ENCODE measurements at regions not wholly inside any gene's neighbourhood (a gene's known extent, or its start where the extent isn't known, plus 50 kb on each side); places are given as distances from the start of the nearest gene placed in this dataset.

GRCh38 chr2:118254116-118254515 lies 165.8 kb downstream of the INSIG2 start:
- DNase-seq, result no peak
- no peak for ATAC-seq (ENCODE audit: poor library complexity)
- intact Hi-C loops (cut with DNase I), result no loop called here

- intact Hi-C loops (cut with DNase I), result no loop called here
- ATAC-seq (ENCODE audit: poor library complexity), result peak; percentile 69
- DNase-seq, result no peak
These were observed 163.2 kb downstream of the INSIG2 start for GRCh38 chr2:118251427-118251826.

- ATAC-seq (ENCODE audit: poor library complexity) (no peak), DNase-seq (no peak)
- intact Hi-C loops (cut with DNase I), result no loop called here
These were observed 162.2 kb downstream of the INSIG2 start for GRCh38 chr2:118250463-118250862.

GRCh38 chr2:118250001-118250400 lies 161.7 kb downstream of the INSIG2 start:
- DNase-seq (no peak), ATAC-seq (ENCODE audit: poor library complexity) (no peak)
- intact Hi-C loops (cut with DNase I), result no loop called here

GRCh38 chr2:118249531-118249930 lies 161.3 kb downstream of the INSIG2 start:
- DNase-seq (no peak), ATAC-seq (ENCODE audit: poor library complexity) (no peak)
- intact Hi-C loops (cut with DNase I), result no loop called here

DNA sequence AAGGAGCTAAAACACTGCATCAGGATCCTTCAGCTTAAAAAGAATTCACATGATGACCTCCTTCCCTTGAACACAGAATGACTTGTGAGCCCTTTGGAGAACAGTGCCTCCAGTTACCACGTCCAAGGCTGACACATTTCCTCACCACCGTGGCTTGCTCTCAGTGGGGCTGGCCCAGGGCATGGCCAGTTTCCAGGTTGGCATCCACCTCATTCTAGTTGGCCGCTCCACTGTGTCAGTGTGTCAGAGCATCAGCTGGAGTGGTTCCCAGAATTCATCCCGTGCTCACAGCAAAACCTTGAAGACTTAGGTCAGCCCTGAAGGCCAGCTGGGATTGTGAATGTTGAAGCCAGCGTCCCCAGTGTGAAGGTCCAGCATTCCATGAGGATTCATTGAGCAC lies 158.5 kb downstream of the INSIG2 start:
- DNase-seq (peak; percentile 55), ATAC-seq (ENCODE audit: poor library complexity) (peak; percentile 75)
- intact Hi-C loops (cut with DNase I), result no loop called here

- intact Hi-C loops (cut with DNase I), result no loop called here
- ATAC-seq (ENCODE audit: poor library complexity), result no peak
- DNase-seq, result no peak
These were observed 157.8 kb downstream of the INSIG2 start for GRCh38 chr2:118246079-118246478.

- intact Hi-C loops (cut with DNase I), result no loop called here
- DNase-seq (no peak), ATAC-seq (ENCODE audit: poor library complexity) (no peak)
These were observed 156.4 kb downstream of the INSIG2 start for GRCh38 chr2:118244686-118245085.

- no peak for ATAC-seq (ENCODE audit: poor library complexity)
- no peak for DNase-seq
- intact Hi-C loops (cut with DNase I), result no loop called here
These were observed 154.8 kb downstream of the INSIG2 start for GRCh38 chr2:118243031-118243430.

DNA sequence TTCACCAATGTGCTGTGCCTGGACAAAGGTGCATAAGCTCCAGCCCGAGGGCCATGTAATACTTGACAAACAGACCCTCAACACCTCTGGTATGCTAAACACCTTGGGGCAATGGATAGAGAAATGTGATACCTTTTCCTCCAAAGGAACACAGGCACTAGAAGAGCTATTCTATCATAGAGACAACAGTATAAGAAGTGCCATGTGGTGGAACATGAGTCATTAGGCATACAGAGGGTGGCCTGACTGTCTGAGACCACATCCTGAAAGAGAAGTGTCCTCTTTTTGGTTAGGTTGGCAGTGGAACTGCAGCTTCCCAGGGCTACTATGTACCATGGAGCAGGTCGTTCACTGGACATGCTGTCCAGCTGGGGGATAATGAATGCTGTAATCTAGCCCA lies 153.9 kb downstream of the INSIG2 start:
- intact Hi-C loops (cut with DNase I), result no loop called here
- DNase-seq (no peak), ATAC-seq (ENCODE audit: poor library complexity) (no peak)

DNA sequence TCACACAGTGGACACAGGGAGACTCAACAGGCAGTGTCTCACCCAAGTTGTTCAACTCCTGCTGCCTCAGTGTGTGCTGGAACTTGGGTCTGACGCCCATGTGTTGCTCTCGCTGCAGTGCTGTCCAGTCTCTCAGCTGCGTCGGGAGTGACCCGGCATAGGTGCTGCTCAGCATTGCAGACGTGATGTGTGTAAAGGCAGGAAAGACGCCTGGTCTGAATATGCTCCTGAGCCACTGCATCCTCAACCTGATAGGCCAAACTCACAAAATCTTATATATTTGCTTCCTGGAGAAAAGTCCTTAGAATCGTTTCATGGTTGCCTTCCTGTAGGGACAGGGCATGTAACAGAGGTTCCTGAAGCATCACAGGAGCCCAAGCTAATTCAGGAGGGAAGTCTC lies 152.9 kb downstream of the INSIG2 start:
- DNase-seq (no peak), ATAC-seq (ENCODE audit: poor library complexity) (no peak)
- intact Hi-C loops (cut with DNase I), result no loop called here

DNA sequence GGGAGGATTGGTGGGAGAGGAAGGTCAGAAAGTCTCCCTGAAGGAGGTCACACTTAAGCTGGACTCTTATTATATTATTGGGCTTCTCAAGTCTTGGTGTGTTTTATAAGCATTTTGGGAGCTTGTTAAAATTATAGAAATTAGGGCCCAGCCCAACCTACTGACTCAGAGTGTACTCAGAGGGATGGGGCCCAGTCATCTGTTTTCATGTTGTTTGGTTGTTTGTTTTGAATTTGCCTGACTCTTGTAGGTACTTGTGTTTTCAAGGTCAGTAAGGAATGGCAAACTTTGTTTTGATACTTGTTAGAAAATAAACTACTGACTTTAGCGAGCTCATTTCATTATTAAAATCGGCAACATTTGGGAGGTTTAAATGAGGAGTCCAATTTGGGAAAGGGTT lies 152.0 kb downstream of the INSIG2 start:
- ATAC-seq (ENCODE audit: poor library complexity), result no peak

GRCh38 chr2:118239284-118239683 lies 151.0 kb downstream of the INSIG2 start:
- ATAC-seq (ENCODE audit: poor library complexity) (no peak), DNase-seq (no peak)
- intact Hi-C loops (cut with DNase I), result no loop called here

More for the DNA sequence above, 152.0 kb downstream of the INSIG2 start:
- DNase-seq, result no peak
- intact Hi-C loops (cut with DNase I), result no loop called here

DNA sequence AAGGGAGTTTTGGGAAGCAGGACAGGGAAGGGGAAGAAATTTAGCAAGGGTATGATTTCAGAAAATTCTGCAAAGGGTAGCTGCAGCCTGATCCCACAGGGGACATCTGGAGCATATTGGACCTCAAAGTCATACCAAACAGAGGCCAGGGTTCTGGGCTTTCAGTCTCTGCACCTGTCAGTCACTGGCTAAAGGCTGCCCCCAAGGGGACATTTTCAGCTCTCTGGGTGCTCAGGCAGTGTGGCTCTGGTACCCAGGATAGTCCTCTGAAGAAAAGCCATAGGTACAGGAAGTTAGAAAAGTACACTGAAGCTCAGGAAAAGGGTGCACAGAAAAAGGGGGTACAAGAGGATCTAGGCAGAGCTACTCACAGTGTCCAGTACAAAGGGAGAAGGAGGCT lies 149.2 kb downstream of the INSIG2 start:
- intact Hi-C loops (cut with DNase I), result no loop called here
- DNase-seq (no peak), ATAC-seq (ENCODE audit: poor library complexity) (no peak)

DNA sequence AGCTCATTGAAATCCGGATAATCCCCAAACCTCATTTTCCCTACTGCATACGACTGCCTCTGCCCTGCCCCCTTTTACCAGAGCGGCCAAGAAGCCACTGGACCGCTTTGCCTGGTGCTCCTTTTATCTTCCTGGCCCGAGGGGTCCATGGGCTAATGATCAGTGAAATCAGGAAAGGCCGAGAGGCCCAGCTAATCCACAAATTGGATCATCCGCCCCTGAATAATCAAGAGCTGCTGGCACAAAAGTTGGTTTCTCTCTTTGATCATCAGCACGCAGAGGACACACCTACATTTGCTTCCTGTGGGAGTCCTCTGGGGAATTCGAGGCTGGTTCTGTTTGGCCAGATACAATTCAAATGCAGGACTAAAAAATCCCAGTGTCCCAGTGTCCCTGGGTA lies 144.5 kb downstream of the INSIG2 start:
- intact Hi-C loops (cut with DNase I), result no loop called here
- ATAC-seq (ENCODE audit: poor library complexity), result no peak
- DNase-seq, result no peak

DNA sequence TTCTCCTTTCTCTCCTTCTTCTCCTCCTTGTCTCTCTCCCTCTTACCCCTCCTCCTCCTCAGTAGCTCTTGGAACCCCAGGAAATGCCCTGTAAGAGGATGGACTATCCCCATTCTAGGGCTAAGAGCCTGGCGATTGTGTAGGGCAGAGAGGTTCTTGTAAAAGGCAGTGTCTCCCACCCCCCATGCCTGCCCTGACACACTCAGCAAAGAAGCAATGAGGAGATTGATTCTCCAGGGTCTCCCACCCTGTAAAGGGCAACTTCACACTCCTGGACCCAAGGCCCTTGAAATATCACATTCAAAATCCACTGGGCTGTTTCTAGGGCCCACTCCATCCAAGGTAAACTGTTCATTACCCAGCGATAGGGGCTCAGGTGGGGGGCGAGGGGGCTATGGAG lies 144.1 kb downstream of the INSIG2 start:
- intact Hi-C loops (cut with DNase I), result no loop called here
- no peak for ATAC-seq (ENCODE audit: poor library complexity)

GRCh38 chr2:118231759-118232158 lies 143.5 kb downstream of the INSIG2 start:
- intact Hi-C loops (cut with DNase I), result no loop called here
- ATAC-seq (ENCODE audit: poor library complexity), result no peak
- DNase-seq, result no peak

More for the DNA sequence above, 144.1 kb downstream of the INSIG2 start:
- no peak for DNase-seq

DNA sequence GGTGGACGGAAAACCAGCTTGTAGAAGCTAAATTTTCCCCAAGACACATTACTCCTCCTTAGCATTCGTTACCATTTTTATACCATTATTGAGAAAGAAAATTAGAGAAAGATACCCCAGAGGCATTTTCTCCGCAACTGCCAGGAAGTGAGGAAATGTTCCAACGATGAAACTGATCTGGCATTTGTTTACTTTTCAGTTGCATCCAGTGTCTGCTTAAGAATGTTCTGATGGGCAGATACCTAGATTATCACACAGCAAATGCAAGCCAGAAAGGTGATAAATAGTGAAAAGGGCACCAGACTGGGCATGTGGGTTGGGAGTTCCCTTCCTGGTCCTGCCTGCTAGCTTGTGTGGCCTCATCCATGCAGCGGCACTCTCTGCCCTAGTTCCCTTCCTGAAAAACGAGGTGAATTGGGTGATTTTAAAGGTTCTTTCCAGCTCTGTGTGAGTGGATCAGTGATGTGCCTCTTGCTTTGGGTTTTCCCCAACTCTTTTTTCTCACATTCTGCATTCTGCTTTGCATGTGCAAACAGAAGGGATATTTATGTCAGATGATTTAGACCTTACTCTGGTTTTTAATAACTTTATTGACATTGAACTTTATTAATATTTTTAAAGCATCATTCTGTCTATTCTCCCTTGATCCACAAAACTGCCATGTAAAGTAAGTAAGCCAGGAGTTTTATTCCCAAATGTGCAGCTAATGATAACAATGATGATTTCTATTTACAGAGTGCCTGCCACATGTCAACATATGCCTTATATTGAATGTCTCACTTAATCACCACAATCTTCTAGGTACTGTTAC lies 139.6 kb downstream of the INSIG2 start:
- intact Hi-C loops (cut with DNase I), result no loop called here
- DNase-seq (no peak), ATAC-seq (ENCODE audit: poor library complexity) (no peak)

GRCh38 chr2:118225666-118226065 lies 137.4 kb downstream of the INSIG2 start:
- DNase-seq (no peak), ATAC-seq (ENCODE audit: poor library complexity) (no peak)
- intact Hi-C loops (cut with DNase I), result no loop called here

GRCh38 chr2:118224895-118225311 lies 136.6 kb downstream of the INSIG2 start:
- intact Hi-C loops (cut with DNase I), result no loop called here
- ATAC-seq (ENCODE audit: poor library complexity), result no peak
- DNase-seq, result no peak

Data from Right ventricle myocardium superior (tissue), 1 donor.